Ovary (tissue), 7 donors: ENCODE measurements at regions not wholly inside any gene's neighbourhood (a gene's known extent, or its start where the extent isn't known, plus 50 kb on each side); places are given as distances from the start of the nearest gene placed in this dataset.

Source experiments
- DNase-seq, 5 donors: peaks; one replicate each; pipeline ENCODE4 v3.0.0-alpha.2; 2019 to 2020
- H3K27ac ChIP-seq, 2 donors: fragments of 200-600 bp; one replicate each; pipeline versions ENCODE4 v1.5.1 to v1.8.0; 2019 to 2022
- H3K27me3 ChIP-seq: fragments of 200-600 bp; one replicate; pipeline ENCODE4 v1.8.0; 2022
- H3K36me3 ChIP-seq: fragments of 200-600 bp; sonication (generic); one replicate; pipeline ENCODE4 v1.5.1; 2019
- H3K4me1 ChIP-seq: one replicate; pipeline ENCODE4 v1.8.1; 2013; ENCODE audit warnings: mild to moderate bottlenecking, moderate library complexity; ENCODE audit not compliant: insufficient read depth
- H3K4me3 ChIP-seq: fragments of 200-600 bp; sonication (generic); one replicate; pipeline ENCODE4 v1.5.1; 2017
- H3K9me3 ChIP-seq, 2 donors: fragments of 200-600 bp in 1 of 2; sonication (generic) in 1 of 2; one replicate each; pipeline versions ENCODE4 v1.5.1 to v1.8.1; 2013 to 2019; ENCODE audit warnings: mild to moderate bottlenecking in 1 of 2, moderate library complexity in 1 of 2
- EP300 ChIP-seq: sonication (generic); formaldehyde crosslinking; IDR thresholded peaks from one replicate; pipeline ENCODE4 v1.6.1; 2017; ENCODE audit warnings: antibody characterized with exemption
- POLR2A ChIP-seq: fragments of 450-650 bp; IDR thresholded peaks from one replicate; pipeline ENCODE4 v1.6.1; 2017; ENCODE audit warnings: antibody characterized with exemption, mild to moderate bottlenecking, moderate library complexity
- WGBS, 3 donors: extraction: QIAGEN DNeasy Blood & Tissue Kit in 1 of 3; methylation state at CpG; one replicate each; pipeline versions ENCODE4 v1.1.5 to v1.1.7; 2013 to 2017; 5-methylcytosine and 5-hydroxymethylcytosine counted together
- intact Hi-C, 4 donors: fragments of 100-400 bp; cut with DNase I; formaldehyde crosslinking; loops; one replicate each; pipeline versions ENCODE4 v1.11.0 to v1.15.1; 2022 to 2023
- TF ChIP-seq, protein P1 (sequence below), 3 donors: fragments of 450-650 bp in 2 of 3; fragments of 200-600 bp in 1 of 3; IDR thresholded peaks; one replicate each; pipeline versions ENCODE4 v1.5.1 to v1.8.0; 2016 to 2022; ENCODE audit warnings: antibody characterized with exemption in 3 of 3, mild to moderate bottlenecking in 1 of 3
- donor health status: DM: no; HTN: no; CAD: no; lungs with moderate emphysema.
- donor health status: DM: no; HTN: no; CAD: no.
- donor health status: Bipolar disorder and iron deficiency.
- donor health status: DM: no; HTN: no; CAD: no.
- donor health status: DM: yes; HTN: yes; CAD: no.

DNA sequence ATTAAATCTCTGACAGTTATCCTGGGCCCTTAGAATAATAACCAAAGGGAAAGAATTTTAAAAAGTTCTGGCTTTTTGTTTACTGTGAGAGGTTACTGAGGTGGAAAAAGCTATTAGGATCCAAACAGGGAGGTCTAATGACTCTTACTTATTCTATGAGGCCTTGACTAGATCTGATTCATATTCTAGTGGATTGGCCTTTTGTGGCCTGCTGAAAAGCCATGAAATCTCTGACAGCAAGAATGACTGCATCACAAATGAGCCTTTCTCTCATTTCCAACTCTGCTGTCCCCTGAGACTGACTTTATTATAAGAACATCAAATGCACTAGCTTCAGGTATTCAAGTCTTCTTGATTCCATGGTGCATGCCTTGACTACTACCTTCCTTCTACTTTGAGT is 1797.6 kb downstream of the LRRC4C start:
- Histone ChIP-seq H3K9me3 (no peaks in the 10 kb centered on the region), H3K36me3 (no peaks in the 10 kb centered on the region), H3K27ac (no peak overlapping the region), H3K4me3 (no peak overlapping the region), H3K27me3 (no peaks in the 10 kb centered on the region), H3K4me1 (no peaks in the 10 kb centered on the region)
- no peak for DNase-seq
- TF ChIP-seq, protein P1, sequence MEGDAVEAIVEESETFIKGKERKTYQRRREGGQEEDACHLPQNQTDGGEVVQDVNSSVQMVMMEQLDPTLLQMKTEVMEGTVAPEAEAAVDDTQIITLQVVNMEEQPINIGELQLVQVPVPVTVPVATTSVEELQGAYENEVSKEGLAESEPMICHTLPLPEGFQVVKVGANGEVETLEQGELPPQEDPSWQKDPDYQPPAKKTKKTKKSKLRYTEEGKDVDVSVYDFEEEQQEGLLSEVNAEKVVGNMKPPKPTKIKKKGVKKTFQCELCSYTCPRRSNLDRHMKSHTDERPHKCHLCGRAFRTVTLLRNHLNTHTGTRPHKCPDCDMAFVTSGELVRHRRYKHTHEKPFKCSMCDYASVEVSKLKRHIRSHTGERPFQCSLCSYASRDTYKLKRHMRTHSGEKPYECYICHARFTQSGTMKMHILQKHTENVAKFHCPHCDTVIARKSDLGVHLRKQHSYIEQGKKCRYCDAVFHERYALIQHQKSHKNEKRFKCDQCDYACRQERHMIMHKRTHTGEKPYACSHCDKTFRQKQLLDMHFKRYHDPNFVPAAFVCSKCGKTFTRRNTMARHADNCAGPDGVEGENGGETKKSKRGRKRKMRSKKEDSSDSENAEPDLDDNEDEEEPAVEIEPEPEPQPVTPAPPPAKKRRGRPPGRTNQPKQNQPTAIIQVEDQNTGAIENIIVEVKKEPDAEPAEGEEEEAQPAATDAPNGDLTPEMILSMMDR (IDR thresholded peaks at IDR 0.05): no peak
- TF ChIP-seq EP300 (no peak), POLR2A (no peak)
- intact Hi-C loops: no loop called here

DNA sequence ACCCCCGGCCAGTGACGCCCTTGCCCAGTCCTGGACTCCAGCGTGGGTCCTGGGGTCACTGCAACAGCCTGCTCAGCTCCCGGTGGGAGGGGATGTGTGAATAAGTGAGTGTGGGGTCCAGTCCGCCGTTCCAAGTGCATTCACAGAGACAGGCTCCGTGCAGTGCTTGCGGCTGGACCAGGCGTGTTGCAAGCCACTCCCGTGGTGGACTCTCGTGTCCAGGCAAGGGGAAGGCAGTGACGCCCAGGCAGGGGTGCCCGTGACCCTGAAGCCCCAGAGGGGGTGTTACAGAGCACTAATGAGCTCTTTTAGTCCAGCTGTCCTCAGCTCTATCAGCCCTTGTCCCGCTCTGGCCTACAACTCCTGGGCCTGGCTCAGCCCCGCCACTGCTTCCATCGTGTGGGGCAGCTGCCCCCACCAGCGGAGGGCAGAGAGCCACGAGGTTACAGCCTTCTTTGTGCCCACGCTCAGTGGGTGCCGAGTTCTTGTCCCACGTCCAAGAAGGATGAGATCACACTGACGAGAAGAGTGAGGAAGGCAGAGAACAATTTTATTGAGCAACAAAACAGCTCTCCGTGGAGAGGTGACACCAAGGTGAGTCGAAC is 1807.5 kb downstream of the LRRC4C start:
- intact Hi-C loops: no loop called here
- no peak for TF ChIP-seq POLR2A
- TF ChIP-seq, protein P1 (IDR thresholded peaks at IDR 0.05): no peak
- no peak for TF ChIP-seq EP300
- H3K27ac ChIP-seq: no peak overlapping the region
- no peak for DNase-seq
- H3K27me3 ChIP-seq: no peaks in the 10 kb centered on the region
- no peaks in the 10 kb centered on the region for H3K9me3 ChIP-seq
- H3K4me3 ChIP-seq: no peak overlapping the region
- 82 to 87% (median 85%) methylated on average over 24 of the region's 24 CpGs for WGBS, 3 donors
- H3K4me1 ChIP-seq: no peaks in the 10 kb centered on the region
- no peaks in the 10 kb centered on the region for H3K36me3 ChIP-seq

DNA sequence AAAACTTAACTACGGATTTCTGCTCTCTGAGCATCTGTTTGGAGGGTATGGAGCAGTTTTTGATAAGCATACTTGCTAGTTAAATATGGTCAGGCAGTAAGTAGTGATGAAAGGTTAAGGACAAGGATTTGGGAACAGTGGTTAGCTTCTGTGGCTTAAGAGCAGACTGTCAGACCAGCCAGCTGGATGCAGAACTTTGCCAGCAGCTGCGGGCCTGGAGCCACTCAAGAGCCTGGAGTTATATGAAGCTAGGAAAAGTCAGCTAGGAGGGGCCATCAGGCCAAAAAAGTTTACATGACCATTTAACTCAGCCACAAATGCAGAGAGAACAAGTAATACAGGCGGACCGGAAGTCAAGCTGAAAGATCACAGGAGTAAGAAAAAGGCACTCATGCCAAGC is 1817.7 kb downstream of the LRRC4C start:
- Histone ChIP-seq H3K27me3 (no peaks in the 10 kb centered on the region), H3K4me1 (no peaks in the 10 kb centered on the region), H3K9me3 (no peaks in the 10 kb centered on the region), H3K4me3 (no peak overlapping the region), H3K36me3 (no peaks in the 10 kb centered on the region), H3K27ac (no peak overlapping the region)
- TF ChIP-seq, protein P1 (IDR thresholded peaks at IDR 0.05): no peak
- TF ChIP-seq POLR2A (no peak), EP300 (no peak)
- DNase-seq: no peak
- 5 to 29% (median 14%) methylated on average over 4 of the region's 4 CpGs for WGBS, 3 donors
- intact Hi-C loops: no loop called here

DNA sequence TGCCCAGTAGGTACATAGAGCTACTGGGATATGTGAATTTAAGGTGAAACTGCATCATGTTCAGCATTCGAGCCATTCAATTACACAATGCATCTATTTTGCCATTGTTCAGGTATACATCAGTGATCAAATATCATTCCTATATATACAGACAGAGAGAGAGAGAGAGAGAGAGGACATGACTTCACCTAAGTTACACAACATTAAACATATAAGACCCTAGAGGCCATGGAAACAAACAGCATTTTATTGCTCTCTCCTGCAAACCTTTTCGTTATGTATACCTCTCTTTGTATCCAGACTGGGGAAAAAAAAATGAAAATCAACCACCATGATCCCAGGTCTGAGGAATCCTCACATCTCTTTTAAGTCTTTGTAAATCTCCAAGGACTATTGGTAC is 1829.1 kb downstream of the LRRC4C start:
- no peaks in the 10 kb centered on the region for H3K9me3 ChIP-seq
- WGBS, 3 donors: 76 to 92% (median 84%) methylated on average over 2 of the region's 2 CpGs
- TF ChIP-seq, protein P1 (IDR thresholded peaks at IDR 0.05): no peak
- TF ChIP-seq POLR2A (no peak), EP300 (no peak)
- H3K36me3 ChIP-seq: no peaks in the 10 kb centered on the region
- no peak for DNase-seq
- H3K27ac ChIP-seq: no peak overlapping the region
- H3K4me3 ChIP-seq: no peak overlapping the region
- no peaks in the 10 kb centered on the region for H3K4me1 ChIP-seq
- H3K27me3 ChIP-seq: no peaks in the 10 kb centered on the region
- intact Hi-C loops: loop anchor here in 1 of 4 donors (5.0 kb wide), 1 partner anchor 1817 kb away; no protein-coding TSS in a partner anchor
